ENCODE measurements at regions not wholly inside any gene's neighbourhood (a gene's known extent, or its start where the extent isn't known, plus 50 kb on each side); places are given as distances from the start of the nearest gene placed in this dataset.

DNA sequence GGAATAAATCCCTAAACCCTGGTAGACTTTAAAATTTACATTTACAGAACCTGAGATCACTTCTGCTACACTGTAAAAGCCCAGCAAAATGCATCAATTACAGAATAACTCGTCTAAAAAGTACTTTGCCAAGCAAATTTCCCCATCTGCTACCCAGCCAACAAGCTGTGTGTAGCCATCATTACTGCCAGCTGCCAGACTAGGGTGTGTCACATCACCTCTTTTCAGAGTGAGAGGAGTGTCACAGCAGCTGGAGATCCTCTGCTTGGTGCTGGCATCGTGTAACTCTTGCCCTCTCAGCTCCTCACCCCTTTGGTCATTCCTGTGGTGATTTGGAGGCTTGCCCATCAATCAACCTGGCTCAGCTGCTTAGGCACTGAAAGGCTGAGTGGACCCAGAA, 340.4 kb upstream of the MMADHC start:
- TF ChIP-seq, protein P1, sequence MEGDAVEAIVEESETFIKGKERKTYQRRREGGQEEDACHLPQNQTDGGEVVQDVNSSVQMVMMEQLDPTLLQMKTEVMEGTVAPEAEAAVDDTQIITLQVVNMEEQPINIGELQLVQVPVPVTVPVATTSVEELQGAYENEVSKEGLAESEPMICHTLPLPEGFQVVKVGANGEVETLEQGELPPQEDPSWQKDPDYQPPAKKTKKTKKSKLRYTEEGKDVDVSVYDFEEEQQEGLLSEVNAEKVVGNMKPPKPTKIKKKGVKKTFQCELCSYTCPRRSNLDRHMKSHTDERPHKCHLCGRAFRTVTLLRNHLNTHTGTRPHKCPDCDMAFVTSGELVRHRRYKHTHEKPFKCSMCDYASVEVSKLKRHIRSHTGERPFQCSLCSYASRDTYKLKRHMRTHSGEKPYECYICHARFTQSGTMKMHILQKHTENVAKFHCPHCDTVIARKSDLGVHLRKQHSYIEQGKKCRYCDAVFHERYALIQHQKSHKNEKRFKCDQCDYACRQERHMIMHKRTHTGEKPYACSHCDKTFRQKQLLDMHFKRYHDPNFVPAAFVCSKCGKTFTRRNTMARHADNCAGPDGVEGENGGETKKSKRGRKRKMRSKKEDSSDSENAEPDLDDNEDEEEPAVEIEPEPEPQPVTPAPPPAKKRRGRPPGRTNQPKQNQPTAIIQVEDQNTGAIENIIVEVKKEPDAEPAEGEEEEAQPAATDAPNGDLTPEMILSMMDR (conservative IDR thresholded peaks at IDR 0.05 in 1 of 2, IDR thresholded peaks at IDR 0.05 in 1 of 2; ENCODE audit: low read depth in 1 of 2, low read length in 2 of 2): no peak
- no peak for TF ChIP-seq EZH2 (IDR thresholded peaks at IDR 0.05; ENCODE audit: low read length, missing control alignments)

Measured in fibroblast of lung (primary cell).